ENCODE measurements at regions not wholly inside any gene's neighbourhood (a gene's known extent, or its start where the extent isn't known, plus 50 kb on each side); places are given as distances from the start of the nearest gene placed in this dataset.

DNA sequence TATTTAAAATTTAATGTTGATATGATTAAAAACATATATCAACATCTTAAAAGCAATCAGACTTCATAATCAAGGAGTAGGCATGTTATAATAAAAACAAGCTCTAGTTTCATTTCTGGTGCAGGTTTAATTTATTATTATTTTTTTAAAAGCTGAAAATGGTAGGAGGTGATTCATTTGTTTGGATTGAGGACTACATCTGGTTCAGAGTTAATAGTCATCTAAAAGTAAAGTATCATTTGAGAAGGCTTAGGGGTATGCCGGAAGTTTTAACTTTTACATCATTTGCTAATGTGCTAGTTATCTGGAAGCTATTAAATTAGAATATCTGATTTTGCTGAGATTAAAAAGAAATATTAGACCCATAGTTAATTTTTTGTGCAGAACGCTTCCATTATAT, 169.5 kb upstream of the LAMA2 start:
- Histone ChIP-seq H2AFZ (ENCODE audit: low read length) (no peak overlapping the region), H3K9me3 (ENCODE audit: low read depth, low read length) (no peaks in the 10 kb centered on the region), H3K4me3 (ENCODE audit: insufficient read depth, low read length) (no peak overlapping the region), H3K27ac (ENCODE audit: low read depth, low read length) (no peak overlapping the region), H3K4me1 (ENCODE audit: insufficient read depth, low read length) (peaks cover 7% of the 10 kb centered on the region), H4K20me1 (ENCODE audit: insufficient read depth, low read length) (no peaks in the 10 kb centered on the region), H3K36me3 (ENCODE audit: insufficient read depth, low read length) (no peaks in the 10 kb centered on the region), H3K4me2 (ENCODE audit: insufficient read depth, low read length) (no peak overlapping the region), H3K27me3 (ENCODE audit: insufficient read depth, low read length) (no peaks in the 10 kb centered on the region), H3K79me2 (ENCODE audit: insufficient read depth, low read length) (no peaks in the 10 kb centered on the region)
- no peak for DNase-seq (ENCODE audit: insufficient read length, low spot score, missing footprints)
- TF ChIP-seq, protein P1, sequence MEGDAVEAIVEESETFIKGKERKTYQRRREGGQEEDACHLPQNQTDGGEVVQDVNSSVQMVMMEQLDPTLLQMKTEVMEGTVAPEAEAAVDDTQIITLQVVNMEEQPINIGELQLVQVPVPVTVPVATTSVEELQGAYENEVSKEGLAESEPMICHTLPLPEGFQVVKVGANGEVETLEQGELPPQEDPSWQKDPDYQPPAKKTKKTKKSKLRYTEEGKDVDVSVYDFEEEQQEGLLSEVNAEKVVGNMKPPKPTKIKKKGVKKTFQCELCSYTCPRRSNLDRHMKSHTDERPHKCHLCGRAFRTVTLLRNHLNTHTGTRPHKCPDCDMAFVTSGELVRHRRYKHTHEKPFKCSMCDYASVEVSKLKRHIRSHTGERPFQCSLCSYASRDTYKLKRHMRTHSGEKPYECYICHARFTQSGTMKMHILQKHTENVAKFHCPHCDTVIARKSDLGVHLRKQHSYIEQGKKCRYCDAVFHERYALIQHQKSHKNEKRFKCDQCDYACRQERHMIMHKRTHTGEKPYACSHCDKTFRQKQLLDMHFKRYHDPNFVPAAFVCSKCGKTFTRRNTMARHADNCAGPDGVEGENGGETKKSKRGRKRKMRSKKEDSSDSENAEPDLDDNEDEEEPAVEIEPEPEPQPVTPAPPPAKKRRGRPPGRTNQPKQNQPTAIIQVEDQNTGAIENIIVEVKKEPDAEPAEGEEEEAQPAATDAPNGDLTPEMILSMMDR (IDR thresholded peaks at IDR 0.05; ENCODE audit: extremely low read depth, low read depth, low read length): no peak

DNA sequence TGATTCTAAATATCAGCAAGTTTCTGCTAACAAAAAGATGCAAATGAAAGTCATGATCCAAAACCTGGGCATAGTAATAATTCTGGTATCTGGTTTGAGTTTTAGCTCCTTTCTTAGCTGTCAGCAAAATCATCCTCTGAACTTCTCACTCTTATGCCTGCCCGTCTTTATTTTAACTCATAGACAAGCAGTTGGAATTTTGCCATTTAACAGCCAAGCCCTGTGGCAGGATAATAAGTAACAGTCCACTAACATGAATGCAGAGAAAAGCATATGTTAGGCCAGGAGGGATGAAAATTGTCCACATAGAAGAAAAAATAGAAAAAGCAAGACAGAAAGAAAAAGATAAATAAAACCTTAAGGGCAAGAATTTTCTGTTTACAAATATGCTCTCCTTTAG, 170.0 kb upstream of the LAMA2 start:
- no peak for DNase-seq (ENCODE audit: insufficient read length, low spot score, missing footprints)
- Histone ChIP-seq H3K9me3 (ENCODE audit: low read depth, low read length) (no peaks in the 10 kb centered on the region), H3K27ac (ENCODE audit: low read depth, low read length) (no peak overlapping the region), H3K36me3 (ENCODE audit: insufficient read depth, low read length) (no peaks in the 10 kb centered on the region), H3K4me1 (ENCODE audit: insufficient read depth, low read length) (peaks cover 7% of the 10 kb centered on the region), H3K4me3 (ENCODE audit: insufficient read depth, low read length) (no peak overlapping the region), H3K27me3 (ENCODE audit: insufficient read depth, low read length) (no peaks in the 10 kb centered on the region), H3K4me2 (ENCODE audit: insufficient read depth, low read length) (no peak overlapping the region), H4K20me1 (ENCODE audit: insufficient read depth, low read length) (no peaks in the 10 kb centered on the region), H3K79me2 (ENCODE audit: insufficient read depth, low read length) (no peaks in the 10 kb centered on the region), H2AFZ (ENCODE audit: low read length) (peak overlapping the region; percentile 52)
- TF ChIP-seq, protein P1 (IDR thresholded peaks at IDR 0.05; ENCODE audit: extremely low read depth, low read depth, low read length): no peak

DNA sequence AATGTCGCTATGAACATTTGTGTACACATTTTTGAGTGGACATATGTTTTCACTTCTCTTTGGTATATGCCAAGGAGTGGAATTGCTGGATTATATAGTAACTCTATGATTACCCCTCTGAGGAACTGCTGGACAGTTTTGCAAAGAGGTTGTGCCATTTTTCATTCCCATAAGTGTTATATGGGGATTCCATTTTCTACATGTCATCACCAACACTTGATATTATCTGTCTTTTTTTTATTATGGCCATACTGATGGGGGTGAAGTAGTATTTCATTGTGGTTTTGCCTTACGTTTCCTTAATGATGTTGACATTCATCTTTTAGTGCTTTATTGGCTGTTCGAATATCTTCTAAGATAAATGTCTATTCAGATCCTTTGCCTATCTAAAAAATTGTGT, 171.8 kb upstream of the LAMA2 start:
- Histone ChIP-seq H3K27ac (ENCODE audit: low read depth, low read length) (no peak overlapping the region), H3K4me2 (ENCODE audit: insufficient read depth, low read length) (no peak overlapping the region), H3K4me3 (ENCODE audit: insufficient read depth, low read length) (no peak overlapping the region), H3K9me3 (ENCODE audit: low read depth, low read length) (no peaks in the 10 kb centered on the region), H3K4me1 (ENCODE audit: insufficient read depth, low read length) (peaks cover 7% of the 10 kb centered on the region), H2AFZ (ENCODE audit: low read length) (no peak overlapping the region), H4K20me1 (ENCODE audit: insufficient read depth, low read length) (no peaks in the 10 kb centered on the region), H3K27me3 (ENCODE audit: insufficient read depth, low read length) (no peaks in the 10 kb centered on the region), H3K36me3 (ENCODE audit: insufficient read depth, low read length) (no peaks in the 10 kb centered on the region), H3K79me2 (ENCODE audit: insufficient read depth, low read length) (no peaks in the 10 kb centered on the region)
- TF ChIP-seq, protein P1 (IDR thresholded peaks at IDR 0.05; ENCODE audit: extremely low read depth, low read depth, low read length): no peak
- no peak for DNase-seq (ENCODE audit: insufficient read length, low spot score, missing footprints)

DNA sequence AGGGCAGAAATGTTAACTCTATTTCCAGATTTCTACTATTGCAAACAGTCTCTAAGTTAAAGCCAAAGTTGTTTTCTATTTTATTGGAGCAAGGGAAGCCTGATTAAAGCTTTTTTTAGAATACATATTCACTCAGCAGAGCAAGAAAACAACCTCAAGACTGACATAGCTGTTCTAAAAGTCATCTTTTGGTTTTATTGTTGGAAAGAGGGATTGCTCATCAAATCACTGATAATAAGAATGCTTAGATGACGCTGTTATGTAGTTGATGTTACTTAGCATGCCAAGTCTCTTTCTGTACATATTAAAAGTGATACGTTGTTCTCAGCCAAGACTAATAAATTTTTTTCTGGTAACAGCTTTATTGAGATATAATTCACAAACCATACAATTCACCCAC, 172.6 kb upstream of the LAMA2 start:
- TF ChIP-seq, protein P1 (IDR thresholded peaks at IDR 0.05; ENCODE audit: extremely low read depth, low read depth, low read length): no peak
- Histone ChIP-seq H3K4me1 (ENCODE audit: insufficient read depth, low read length) (peaks cover 7% of the 10 kb centered on the region), H3K9me3 (ENCODE audit: low read depth, low read length) (no peaks in the 10 kb centered on the region), H4K20me1 (ENCODE audit: insufficient read depth, low read length) (no peaks in the 10 kb centered on the region), H3K27ac (ENCODE audit: low read depth, low read length) (no peak overlapping the region), H3K36me3 (ENCODE audit: insufficient read depth, low read length) (no peaks in the 10 kb centered on the region), H3K4me3 (ENCODE audit: insufficient read depth, low read length) (no peak overlapping the region), H3K4me2 (ENCODE audit: insufficient read depth, low read length) (peak overlapping the region; percentile 19), H2AFZ (ENCODE audit: low read length) (peak overlapping the region; percentile 60), H3K79me2 (ENCODE audit: insufficient read depth, low read length) (no peaks in the 10 kb centered on the region), H3K27me3 (ENCODE audit: insufficient read depth, low read length) (no peaks in the 10 kb centered on the region)
- DNase-seq (ENCODE audit: insufficient read length, low spot score, missing footprints): no peak

All from osteoblast (primary cell).